Stimulated activated CD8-positive, alpha-beta memory T cell treated with anti-CD3 and anti-CD28 coated beads, Interleukin-2, amount 100 ng/mL, for 48 hours (primary cell): ENCODE measurements at regions not wholly inside any gene's neighbourhood (a gene's known extent, or its start where the extent isn't known, plus 50 kb on each side); places are given as distances from the start of the nearest gene placed in this dataset.

ENCODE experiments used
- DNase-seq, 2 donors: peaks; one replicate each; pipeline ENCODE4 v3.0.0-alpha.2; 2020; ENCODE audit warnings: low read depth in 2 of 2

DNA sequence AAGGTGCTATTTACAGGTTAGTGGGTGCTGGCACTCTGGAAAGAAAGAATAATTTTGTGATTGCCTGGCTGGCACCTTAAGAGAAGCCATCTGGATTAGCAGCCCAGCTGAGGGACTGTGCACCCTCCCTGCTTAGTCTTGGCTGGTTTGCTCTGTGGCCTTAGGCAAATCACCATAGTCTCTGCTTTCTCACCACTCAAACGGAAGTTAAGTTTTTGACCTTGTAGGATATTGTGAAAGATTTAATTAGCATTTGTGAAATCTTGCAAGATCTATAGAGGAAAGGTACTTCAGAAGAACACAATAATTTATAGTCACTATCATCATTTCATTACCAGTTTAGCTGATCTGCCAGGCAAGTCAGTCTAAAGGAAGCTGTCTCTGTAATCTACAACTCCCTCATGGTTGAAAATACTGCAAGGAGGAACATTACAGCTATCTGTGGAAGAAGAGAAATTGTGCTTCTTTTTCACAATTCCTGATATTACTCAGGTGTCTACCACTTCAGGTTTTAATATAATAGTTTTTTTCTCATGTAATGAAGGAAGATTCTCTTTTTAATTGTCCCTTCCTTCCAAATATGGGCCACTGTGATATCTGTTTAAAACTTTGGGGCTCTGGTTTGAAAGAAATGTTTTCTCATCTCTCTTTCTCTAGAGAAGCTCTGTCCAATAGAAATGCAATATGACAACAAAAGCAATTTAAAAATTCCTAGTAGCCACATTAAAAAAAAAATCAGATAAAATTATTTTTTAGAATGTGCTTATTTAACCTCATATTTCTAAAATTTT is 219.6 kb downstream of the PTEN start:
- DNase-seq, result no peak

DNA sequence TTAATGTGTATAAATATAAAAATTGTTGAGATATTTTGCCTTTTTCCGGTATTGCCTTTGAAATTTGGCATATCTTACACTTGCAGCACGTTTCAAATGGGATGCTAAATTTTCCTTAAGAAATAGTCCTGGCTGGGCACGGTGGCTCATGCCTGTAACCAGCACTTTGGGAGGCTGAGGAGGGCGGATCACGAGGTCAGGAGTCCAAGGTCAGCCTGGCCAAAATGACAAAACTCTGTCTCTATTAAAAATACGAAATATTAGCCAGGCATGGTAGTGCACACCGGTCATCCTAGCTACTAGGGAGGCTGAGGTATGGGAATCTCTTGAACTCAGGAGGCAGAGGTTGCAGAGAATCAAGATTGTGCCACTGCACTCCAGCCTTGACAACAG is 220.2 kb downstream of the PTEN start:
- DNase-seq, result no peak

DNA sequence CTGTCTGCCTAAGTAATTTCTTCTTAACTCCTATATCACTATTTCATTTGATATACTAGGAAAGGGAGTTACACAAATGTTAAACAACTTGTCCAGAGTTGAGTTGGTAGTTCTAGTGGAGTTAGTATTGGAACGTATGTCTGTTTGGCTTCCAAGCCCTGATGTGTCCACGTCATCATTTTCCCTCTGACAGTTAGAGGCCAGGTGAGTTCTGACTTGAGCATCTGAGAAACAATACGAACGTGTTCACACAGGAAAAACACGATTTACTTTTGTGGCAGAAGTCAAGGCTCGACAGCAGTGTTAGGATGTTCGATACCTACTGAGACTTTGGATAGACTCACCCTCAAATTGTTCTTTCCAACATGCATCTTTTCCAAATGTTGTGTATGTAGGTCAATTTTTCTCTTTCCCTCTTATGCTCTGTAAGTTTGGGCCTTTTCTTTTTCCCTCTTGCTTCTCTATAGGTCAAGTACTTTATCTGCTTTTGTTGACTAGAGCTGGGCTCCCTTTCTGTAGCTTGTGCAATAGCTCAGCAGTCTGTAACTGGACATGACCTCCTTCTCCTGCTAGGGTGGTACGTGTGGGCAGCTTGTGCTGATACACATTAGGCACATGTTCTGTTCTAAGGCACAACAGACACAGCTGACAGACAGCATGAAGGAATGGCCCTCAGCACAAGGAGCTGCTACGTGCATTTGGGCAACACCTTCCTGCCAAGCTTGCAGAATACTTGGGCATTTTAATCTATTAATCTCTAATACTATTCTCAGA is 222.9 kb downstream of the PTEN start:
- DNase-seq, result no peak

DNA sequence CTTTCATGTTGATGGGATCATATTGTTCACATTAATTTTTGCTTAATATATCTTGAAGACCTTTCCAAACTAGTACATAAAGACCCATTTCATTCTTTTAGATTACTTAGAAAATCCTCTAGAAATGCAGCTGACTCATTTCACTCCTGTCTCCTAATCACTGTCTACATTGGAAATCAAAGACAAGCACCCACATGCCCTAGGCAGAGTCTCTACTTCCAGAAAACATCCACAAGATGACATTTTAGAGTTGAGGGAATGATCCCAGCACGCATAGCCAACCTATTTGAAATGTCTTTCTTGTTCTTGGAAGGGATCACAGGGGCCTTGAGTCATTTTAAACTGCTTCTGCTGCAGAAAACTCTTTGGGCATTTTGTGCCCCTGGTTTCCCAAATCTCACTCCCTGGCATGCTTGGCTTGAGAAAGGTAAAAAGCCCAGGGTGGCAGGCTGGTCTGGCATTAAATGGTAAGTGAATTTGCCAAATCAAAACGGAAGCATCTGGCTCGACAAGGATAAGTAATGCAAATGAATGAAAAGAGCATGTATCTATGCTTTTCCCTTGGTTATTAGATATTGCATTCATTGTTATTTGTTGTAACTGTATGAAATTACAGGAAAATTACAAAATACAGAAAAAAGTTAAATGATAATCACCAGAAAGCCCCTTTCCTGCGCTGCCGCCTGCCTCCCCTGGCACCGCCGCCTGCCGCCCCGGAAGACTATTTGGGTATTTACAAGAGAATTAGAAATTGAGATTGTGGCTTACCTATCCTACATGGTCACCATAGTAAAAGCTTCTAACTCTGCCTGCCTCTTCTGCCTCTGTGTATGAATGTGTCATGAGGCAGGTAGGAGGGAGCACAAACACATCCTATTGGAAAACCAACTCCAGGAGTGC is 225.3 kb downstream of the PTEN start:
- DNase-seq, result no peak

DNA sequence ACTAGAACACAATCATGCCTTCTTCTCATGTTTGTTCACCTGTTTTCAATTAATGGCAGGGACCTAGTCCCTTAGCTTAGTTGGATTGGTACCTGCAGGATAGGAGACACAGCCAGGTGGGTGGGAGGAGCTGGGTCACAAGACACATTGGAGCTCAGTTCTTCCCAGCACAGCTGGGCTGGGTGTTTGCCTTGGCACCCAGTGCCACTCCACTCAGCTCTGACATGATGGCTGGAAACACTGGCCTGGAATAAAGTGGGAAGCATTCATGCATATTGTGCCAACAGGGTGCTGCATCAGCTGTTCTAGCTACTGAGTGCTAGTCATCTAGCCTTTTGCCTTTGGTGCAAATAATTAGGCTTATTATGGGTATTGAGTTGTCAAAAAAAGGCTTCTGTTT is 226.1 kb downstream of the PTEN start:
- no peak for DNase-seq

DNA sequence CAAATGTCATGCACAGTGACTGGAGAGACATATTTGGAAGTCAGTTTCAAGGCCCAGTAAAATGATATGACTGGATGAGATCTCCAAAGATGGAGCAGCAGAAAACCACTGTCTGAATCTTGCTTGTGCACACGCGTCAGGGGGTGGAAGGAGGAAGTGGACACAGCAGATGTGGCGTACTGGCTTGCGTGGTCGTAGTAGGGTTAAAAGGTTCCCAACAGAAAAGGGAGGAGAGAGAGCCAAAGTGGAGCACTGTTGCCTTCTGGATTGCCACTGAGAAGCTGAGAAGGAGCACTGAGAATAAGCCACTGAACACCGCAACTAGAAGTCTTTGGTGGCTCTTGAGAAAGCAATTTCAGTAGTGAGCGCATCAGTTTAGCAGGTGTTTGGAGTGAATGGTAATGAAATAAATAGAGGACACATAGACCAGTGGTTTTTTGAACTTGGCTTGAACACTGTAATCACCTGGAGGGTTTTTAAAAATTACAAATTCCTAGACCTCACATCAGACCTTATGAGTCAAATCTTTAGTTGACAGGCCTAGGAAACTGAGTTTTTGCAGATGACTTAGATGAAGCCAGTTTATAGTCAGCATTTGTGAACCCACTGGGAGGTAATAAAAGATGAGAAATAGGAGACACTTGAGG is 227.3 kb downstream of the PTEN start:
- DNase-seq, result no peak

DNA sequence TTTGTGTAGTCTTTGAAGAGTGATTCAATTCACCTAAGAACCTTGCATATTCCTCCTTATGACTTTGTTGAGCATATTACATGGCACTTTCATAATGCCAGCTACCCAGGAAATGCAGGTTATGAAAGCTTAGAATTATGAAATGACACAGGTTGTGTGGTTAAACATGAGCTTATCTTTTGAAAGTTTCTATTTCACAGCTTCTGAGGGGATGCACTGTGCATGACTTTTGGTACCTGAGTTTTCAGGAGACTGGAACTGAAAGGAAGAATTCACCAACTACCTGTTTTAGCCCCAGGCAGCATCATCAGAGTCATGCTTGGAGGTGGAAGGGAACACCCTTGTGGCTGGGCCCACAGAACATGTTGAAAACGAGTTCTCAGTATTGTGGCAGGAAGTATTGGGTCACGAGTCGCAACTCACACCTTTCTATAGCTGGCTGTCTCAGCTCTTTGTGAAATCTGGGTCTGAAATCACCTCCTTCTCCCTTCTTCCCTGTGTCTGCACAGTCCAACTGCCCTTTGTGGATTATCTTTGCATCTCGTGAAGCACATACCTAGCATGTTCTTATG is 228.2 kb downstream of the PTEN start:
- peak; percentile 39 to 62 for DNase-seq

DNA sequence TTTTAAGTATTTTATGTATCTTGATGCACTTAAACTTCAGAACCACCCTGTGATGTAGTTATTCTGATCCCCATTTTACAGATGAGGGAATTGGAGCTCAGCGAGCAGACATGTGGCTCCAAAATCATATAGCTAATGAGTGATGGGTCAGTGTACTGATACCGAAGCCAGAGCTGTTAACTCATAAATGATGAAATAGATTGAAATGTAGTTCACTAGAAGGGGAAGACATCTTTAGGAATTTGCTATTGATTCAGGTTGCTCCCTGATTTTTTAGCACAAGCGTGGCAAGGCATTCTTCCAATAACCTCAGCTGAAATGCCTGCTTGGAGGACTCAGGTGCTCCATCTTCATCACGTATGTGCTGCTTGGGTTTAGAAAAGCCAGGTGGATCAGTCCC is 228.8 kb downstream of the PTEN start:
- DNase-seq, result no peak

DNA sequence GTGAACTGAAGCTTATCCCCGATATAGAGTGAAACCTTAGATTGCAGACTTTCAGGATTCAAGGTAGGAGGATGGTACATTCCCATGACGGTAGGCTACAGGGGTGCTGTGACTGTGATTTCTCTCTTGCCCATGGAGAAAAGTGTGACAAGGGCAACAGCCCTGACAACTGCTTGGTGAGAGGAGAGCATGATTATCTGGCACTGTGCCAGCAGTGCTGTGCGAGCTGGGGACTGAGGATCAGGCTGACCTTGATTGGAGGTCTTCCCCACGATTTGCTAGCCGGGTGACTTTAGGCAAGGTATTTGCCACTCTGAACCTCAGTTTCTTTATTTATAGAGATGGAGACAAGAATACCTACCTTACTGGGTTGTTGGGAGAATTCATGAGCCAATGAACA is 229.5 kb downstream of the PTEN start:
- no peak for DNase-seq

DNA sequence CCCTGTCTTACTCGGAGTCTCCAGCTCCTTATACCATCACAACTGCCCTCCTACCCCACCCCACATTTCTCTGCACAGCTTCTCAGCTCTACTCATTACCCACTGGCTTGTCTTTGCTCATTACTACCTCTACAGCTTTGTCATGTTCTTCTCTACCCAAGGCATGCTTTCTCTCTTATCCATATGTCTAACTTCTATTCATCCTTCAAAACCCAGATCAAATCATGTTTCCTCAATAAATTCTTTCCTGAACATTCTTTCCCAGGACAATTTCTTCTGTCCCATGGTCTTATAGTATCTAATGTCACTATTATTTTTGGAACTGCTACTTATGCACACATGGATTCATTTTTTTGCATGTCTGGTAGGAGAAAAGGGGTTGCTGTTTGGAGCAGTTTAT is 231.4 kb downstream of the PTEN start:
- DNase-seq, result no peak

DNA sequence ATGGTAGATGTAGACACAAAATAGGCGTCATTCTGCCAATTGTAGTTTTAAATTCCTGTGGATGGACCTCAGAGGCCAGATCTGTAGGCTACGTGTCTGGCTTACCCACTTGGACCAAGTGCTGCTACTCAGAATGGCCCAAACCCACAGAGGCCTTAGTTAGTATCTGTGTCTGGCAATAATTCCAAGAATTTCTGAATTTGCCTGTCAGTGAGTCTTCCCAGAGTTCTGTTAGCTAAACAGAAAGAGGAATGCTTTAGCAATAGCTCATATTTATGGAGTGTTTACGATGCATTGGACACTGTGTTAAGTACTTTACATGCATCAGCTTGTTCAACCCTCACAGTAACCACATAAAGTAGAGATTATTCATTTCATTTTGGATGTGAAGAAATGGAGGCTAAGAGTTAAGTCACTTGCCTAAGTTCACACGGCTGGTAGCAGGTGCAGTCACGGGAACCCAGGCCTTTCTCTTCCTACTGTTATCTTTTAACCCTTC is 231.8 kb downstream of the PTEN start:
- DNase-seq, result no peak

DNA sequence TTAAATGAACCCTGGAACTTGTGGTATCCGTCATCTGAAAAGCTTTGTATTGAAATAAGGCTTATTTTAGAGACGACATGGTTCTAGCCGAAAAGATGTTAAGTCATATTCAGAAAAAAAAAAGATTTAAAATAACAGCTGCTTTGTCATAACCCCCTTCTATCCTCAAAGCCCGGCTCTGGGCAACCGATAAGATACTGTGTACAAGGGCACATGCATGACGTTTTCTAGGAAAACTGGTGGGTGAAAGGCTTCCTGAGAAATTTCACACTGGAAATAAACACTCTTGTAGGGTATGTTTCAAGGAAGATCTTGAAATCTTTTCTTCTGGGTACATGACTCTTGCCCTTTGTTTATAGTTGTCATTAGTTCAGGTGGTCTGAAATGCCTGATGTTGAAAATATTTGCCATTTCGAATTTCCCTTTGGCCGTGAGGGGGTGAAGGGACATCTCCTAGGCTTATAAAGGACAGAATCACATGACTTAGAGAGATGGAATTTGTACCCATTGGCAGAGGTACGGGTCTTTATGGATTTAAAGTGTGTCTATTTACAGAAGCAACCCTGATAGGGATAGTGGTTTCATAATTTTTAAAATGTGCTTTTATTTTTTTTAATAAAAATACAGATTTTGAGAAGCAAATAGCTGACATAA is 232.5 kb downstream of the PTEN start:
- no peak for DNase-seq

DNA sequence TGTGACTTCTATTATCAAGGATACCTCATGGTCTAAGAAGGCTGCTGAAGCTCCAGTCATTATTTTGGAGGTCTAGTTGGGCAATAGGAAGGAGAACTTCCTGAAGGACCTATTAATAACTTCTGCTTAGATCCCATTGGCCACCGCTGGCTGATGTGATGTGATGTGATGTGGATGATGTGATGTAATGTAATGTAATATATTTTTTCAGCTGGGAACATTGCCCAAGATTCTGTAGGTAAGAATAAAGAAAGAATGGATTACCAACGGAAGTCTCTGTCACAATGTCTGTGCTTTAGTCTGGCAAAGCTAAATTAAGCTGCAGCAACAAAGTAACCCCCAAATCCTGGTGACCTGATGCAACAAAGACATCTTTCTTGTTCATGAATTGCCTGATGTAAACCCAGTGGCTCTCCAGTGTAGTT is 233.7 kb downstream of the PTEN start:
- DNase-seq, result no peak

DNA sequence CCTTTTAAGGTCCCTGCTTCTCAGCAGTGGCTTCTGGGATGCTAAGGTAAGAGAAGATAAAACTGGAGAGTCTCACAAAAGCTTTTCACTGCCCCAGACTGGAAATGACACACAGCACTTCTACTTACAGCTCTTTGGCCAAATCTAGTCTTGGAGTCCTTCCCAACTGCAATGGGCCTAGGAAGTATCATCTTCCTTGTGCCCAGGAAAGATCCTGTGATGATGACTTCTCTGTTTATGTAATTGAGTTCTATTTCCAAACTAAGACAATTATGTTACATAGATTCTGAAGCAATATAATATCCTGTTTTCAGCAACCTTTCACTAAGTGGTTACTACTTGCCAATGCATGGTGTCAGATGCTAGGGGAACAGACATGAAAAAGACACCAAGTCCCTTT is 234.1 kb downstream of the PTEN start:
- DNase-seq, result no peak

DNA sequence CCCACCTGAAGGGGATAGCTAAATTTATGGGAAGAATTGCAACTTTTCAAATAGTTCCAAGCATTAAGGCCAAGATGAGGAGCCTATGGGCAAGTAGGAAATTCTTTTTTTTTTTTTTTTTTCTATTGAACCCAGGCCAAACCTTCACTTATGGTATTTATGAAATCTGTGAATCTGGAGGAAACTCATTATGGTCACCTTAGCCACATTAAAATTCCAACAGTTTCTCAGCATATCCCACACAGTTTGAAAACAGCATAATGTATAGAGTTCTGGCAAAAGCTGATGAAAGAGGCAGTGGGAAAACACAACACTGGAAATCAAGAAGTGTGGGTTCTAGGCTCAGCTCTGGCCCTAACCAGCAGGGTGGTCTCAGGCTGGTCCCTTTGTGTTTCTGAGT is 236.9 kb downstream of the PTEN start:
- DNase-seq, result no peak

DNA sequence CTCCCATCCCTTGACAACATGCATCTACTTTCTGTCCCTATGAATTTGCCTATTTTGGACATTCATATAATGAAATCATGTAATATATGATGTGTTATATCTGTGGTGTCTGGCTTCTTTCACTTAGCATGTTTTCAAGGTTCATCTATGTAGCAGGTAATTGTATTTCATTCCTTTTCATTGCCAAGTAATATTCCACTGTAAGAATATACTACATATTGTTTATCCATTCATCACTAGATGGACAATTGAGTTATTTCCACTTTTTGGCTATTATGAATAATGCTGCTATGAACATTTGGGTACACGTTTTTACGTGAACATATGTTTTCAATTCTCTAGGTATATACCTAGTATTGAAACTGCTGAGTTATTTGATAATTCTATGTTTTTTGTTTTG is 238.2 kb downstream of the PTEN start:
- no peak for DNase-seq

DNA sequence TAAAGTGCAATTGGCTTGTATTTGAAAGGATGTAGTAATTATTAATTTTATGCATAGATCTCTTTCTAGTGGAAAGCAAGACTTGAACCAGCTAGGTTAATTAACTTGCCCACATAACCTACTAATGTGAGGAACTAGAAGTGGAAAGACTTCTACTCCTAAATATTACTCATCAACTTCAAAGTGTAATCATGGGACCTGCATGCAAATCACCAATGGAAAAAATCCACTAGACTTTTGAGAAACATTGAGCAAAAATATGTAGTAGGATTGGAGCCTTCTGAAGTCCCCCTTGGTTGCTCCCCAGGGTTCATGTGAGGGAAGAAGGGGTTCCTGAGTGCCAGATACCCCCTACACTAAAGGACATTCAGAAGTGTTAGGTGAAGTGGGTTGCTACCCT is 240.2 kb downstream of the PTEN start:
- DNase-seq, result no peak

DNA sequence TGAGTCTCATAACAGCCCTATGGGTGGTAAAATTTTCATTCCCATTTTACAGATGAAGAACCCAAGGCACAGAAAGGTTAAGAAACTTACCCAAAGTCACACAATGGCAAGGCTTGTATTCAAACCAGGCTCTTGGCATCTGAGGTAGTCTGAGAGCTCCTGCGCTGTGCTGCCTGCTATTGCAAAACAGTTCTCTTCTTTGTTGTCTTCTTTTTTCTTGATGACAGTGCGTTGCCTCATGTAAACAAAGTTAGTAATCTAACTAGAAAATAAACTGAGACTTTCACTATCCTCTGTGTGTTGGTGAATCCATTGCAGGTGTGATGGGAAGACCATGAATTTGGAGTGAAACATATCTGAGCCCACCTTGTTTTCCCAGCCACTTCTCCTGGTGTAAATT is 240.8 kb downstream of the PTEN start:
- DNase-seq, result no peak

DNA sequence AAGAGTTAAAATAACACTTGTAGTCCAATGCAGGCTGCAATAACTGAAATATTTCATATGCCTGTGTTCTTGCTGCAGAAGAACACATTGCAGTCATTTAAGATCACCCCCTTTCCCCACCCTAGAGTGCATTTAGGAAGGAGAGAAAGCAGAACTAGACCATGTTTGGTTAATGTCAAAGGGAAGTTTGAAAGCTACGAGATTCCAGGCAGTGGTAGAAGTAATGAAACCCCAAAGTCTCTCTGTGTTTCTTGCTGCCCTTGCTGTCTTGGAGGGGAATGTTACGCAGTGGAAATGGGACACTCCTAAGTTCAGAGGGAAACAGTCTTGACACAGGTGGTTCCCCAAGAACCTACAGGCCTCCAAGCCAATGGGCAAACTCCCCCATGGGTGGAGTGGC is 242.9 kb downstream of the PTEN start:
- no peak for DNase-seq

DNA sequence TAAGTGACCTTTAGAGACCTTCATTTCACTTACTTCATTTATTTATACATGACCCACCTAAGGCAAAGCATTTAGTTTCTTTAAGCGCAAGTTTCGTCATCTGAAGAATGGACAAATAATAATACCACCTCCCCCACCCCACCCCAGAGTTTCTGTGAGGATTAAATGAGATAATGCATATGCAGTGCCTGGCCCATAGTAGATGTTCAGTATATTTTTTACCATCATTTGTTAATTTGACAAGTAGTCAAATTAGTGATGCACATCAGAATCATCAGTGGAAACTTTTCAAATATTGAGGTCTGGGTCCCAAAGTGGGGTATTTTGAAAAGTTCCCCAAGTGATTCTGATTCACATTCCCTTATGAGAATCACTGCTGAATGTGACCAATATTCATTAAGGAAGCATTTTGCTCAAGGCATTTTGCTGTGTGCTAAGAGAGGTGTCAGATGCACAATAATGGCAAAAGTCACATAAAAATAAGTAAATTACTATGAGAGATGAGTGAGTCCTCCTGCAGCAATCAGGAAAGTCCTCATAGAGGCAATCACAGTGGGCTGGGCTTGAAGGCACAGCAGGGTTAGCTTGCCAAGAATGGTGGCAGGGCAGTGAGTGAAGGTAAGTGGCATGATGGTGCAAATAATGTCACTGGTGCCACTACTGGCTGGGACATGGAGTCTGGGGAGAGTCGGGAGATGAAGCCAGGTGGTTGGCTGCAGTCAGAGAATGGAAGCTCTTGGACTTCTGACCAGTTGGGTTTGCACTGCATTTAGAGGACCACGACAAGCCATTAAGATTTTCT is 244.1 kb downstream of the PTEN start:
- no peak for DNase-seq
